ENCODE measurements at regions not wholly inside any gene's neighbourhood (a gene's known extent, or its start where the extent isn't known, plus 50 kb on each side); places are given as distances from the start of the nearest gene placed in this dataset.

DNA sequence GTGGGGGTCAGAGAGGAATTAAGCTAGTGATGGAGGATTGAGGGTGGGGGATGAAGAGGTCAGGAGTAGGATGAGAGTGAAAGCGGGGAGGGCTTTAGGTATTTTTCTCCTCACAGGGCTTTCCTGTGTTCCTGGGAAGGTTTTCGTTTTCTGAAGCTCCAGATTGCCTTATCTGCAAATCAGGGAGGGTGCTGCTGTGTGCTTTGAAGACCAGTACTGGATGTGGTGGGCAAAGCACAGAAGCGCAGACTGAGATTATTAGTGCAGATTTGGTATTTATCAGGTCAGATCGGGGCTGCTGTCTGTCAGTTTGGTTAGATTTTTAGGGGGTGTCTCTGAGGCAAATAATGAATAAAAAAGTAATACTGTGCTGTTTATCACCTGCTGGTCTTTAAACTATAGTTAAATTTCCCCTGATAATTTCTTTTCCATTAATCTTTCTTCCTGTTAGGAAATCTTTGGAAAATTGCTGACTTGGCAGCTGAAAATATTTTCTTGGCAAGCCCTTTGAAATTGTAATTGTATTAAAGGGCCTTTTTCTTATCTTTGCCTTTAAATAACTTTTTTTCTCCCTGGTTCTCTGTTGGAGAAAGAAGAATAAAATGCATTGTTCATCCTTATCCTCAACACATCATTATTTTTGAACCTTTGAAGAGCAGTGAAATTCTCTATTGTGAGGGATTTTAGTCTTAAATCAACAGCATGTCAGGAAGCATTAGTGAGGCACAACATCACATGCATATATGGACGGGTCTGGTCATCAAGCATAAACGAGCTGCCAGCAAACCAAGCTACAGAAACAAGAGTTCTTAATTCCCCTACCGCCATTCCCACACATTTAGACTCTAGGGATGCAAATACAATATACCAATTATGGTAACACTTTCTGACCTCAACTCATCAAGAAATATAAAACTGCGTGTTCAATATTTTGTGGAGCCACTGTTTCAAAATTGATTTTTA, 139.6 kb downstream of the S1PR1 start:
- Histone ChIP-seq H3K36me3 (ENCODE audit: control insufficient read depth in 2 of 2, extremely low read depth in 1 of 2, insufficient read depth in 2 of 2, low read length in 2 of 2) (no peaks in the 10 kb centered on the region), H4K20me1 (replicated peaks; ENCODE audit: control insufficient read depth, extremely low read depth, insufficient read depth, low read length) (no peaks in the 10 kb centered on the region), H3K79me2 (ENCODE audit: control insufficient read depth, insufficient read depth, low read length) (no peaks in the 10 kb centered on the region), H3K27me3 (ENCODE audit: control insufficient read depth in 2 of 2, insufficient read depth in 2 of 2, low read length in 2 of 2) (no peaks in the 10 kb centered on the region), H3K4me3 (replicated peaks in 1 of 3; ENCODE audit: insufficient read depth in 1 of 3, low read depth in 1 of 3, low read length in 3 of 3) (no peak overlapping the region), H3K9me1 (replicated peaks; ENCODE audit: control insufficient read depth, extremely low read depth, insufficient read depth, low read length) (no peaks in the 10 kb centered on the region), H3K4me2 (ENCODE audit: insufficient read depth, low read length) (no peak overlapping the region), H3K9ac (replicated peaks; ENCODE audit: extremely low read depth, insufficient read depth, low read length) (no peak overlapping the region), H3K4me1 (ENCODE audit: control insufficient read depth, extremely low read depth, insufficient read depth, low read length) (peaks cover 2% of the 10 kb centered on the region), H3K27ac (ENCODE audit: insufficient read depth, low read depth, low read length) (no peak overlapping the region), H2AFZ (ENCODE audit: low read depth, low read length) (no peak overlapping the region), H3K9me3 (replicated peaks; ENCODE audit: control insufficient read depth, insufficient read depth, low read length) (no peaks in the 10 kb centered on the region)
- dilution Hi-C loops (cut with MboI; ENCODE audit: extremely low pct_ligation_motif_present, low sequenced_read_pairs) (no loop called here), intact Hi-C loops (cut with micrococcal nuclease) (loop anchor here (5.0 kb wide), 1 partner anchor 61 kb away; no protein-coding TSS in a partner anchor)
- POLR2A ChIA-PET = no interaction called here
- BruUV-seq (replicated peaks) = no TSS peak
- DNase-seq (ENCODE audit: low read depth, low spot score) (peak; percentile 59), FAIRE-seq (no peak)
- CTCF ChIA-PET = interaction anchor here (0.7 to 1.4 kb wide), 6 partner anchors 13 to 65 kb away, joined by 3 to 4 read pairs (median 4); no protein-coding TSS in a partner anchor
- TF ChIP-seq, protein P1, sequence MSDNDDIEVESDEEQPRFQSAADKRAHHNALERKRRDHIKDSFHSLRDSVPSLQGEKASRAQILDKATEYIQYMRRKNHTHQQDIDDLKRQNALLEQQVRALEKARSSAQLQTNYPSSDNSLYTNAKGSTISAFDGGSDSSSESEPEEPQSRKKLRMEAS (IDR thresholded peaks at IDR 0.05; ENCODE audit: insufficient read depth, insufficient read length) = no peak
- no peak for TF ChIP-seq POLR2A (IDR thresholded peaks at IDR 0.05; ENCODE audit: low read depth, low read length)
- no peak for TF ChIP-seq CTCF (IDR thresholded peaks at IDR 0.05; ENCODE audit: extremely low read depth in 1 of 2, insufficient read depth in 1 of 2, low read depth in 1 of 2, low read length in 2 of 2)
- no peak for TF ChIP-seq POLR2AphosphoS5 (IDR thresholded peaks at IDR 0.05; ENCODE audit: insufficient read depth, low read depth, low read length)
- no peak for TF ChIP-seq JUN (IDR thresholded peaks at IDR 0.05; ENCODE audit: borderline replicate concordance, insufficient read depth, insufficient read length, low read depth)
- no peak for TF ChIP-seq EZH2 (IDR thresholded peaks at IDR 0.05; ENCODE audit: borderline replicate concordance, low read depth, low read length, severe bottlenecking)
- no peak for TF ChIP-seq GATA2 (IDR thresholded peaks at IDR 0.05; ENCODE audit: insufficient read depth, insufficient read length, low read depth, low read length)
